Thyroid gland (tissue), 4 donors: ENCODE measurements at regions not wholly inside any gene's neighbourhood (a gene's known extent, or its start where the extent isn't known, plus 50 kb on each side); places are given as distances from the start of the nearest gene placed in this dataset.

Experiments
- DNase-seq, 2 donors: peaks; one replicate each; pipeline ENCODE4 v3.0.0-alpha.2; 2019
- H3K27ac ChIP-seq, 3 donors: fragments of 200-600 bp; sonication (generic); 1 replicate in 2 of 3; 2 replicates in 1 of 3; pipeline ENCODE4 v1.5.1; 2016 to 2019; ENCODE audit warnings: mild to moderate bottlenecking in 1 of 3, moderate library complexity in 1 of 3
- H3K27me3 ChIP-seq: fragments of 200-600 bp; sonication (generic); one replicate; pipeline ENCODE4 v1.5.1; 2019
- H3K36me3 ChIP-seq, 2 donors: fragments of 200-600 bp; sonication (generic); one replicate each; pipeline ENCODE4 v1.5.1; 2016 to 2019
- H3K4me1 ChIP-seq, 2 donors: fragments of 200-600 bp; sonication (generic); one replicate each; pipeline ENCODE4 v1.5.1; 2017 to 2019
- H3K4me3 ChIP-seq, 3 donors: fragments of 200-600 bp; sonication (generic); replicated peaks in 1 of 3; 1 replicate in 2 of 3; 2 replicates in 1 of 3; pipeline ENCODE4 v1.5.1; 2016; ENCODE audit warnings: mild to moderate bottlenecking in 1 of 3
- H3K9me3 ChIP-seq: fragments of 200-600 bp; sonication (generic); one replicate; pipeline ENCODE4 v1.5.1; 2017
- POLR2A ChIP-seq, 2 donors: fragments of 450-650 bp; IDR thresholded peaks; one replicate each; pipeline ENCODE4 v1.6.1; 2017; ENCODE audit warnings: antibody characterized with exemption in 2 of 2, mild to moderate bottlenecking in 2 of 2, moderate library complexity in 1 of 2
- WGBS, 2 donors: methylation state at CpG; one replicate each; pipeline ENCODE4 v1.1.5; 2017; 5-methylcytosine and 5-hydroxymethylcytosine counted together
- intact Hi-C: fragments of 100-400 bp; cut with DNase I; formaldehyde crosslinking; loops from one replicate; pipeline ENCODE4 v1.15.1; 2023
- TF ChIP-seq, protein P1 (sequence below), 6 experiments: fragments of 200-600 bp in 3 of 6; fragments of 450-650 bp in 3 of 6; sonication (generic) in 3 of 6; IDR thresholded peaks; one replicate each; pipeline ENCODE4 v1.5.1; 2016 to 2019; ENCODE audit warnings: antibody characterized with exemption in 6 of 6, mild to moderate bottlenecking in 2 of 6, inconsistent platforms in 1 of 6, moderate library complexity in 1 of 6

DNA sequence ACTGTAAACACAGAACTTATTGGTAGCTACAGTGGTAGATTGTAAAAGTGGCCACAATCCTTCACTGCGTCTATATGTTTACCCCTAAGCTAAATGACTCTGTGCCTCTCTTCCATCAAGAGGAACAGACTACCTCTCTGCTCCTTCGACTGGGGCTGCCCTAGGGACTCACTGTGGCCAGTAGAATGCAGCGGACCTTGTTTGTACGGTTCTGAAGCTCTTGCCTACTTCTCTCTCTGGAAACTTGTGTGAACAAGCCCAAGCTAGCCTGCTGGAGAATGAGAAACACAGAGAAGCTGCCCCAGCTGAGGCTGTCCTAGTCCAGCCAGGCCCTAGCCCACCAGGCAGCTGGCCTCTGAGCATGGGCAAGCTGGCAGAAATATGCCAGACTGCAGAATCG, 140.8 kb upstream of the SLC1A4 start:
- Histone ChIP-seq H3K27me3 (no peaks in the 10 kb centered on the region), H3K9me3 (no peaks in the 10 kb centered on the region), H3K36me3 (no peaks in the 10 kb centered on the region), H3K4me1 (no peaks in the 10 kb centered on the region), H3K27ac (no peak overlapping the region), H3K4me3 (no peak overlapping the region)
- DNase-seq, result no peak
- TF ChIP-seq, protein P1, sequence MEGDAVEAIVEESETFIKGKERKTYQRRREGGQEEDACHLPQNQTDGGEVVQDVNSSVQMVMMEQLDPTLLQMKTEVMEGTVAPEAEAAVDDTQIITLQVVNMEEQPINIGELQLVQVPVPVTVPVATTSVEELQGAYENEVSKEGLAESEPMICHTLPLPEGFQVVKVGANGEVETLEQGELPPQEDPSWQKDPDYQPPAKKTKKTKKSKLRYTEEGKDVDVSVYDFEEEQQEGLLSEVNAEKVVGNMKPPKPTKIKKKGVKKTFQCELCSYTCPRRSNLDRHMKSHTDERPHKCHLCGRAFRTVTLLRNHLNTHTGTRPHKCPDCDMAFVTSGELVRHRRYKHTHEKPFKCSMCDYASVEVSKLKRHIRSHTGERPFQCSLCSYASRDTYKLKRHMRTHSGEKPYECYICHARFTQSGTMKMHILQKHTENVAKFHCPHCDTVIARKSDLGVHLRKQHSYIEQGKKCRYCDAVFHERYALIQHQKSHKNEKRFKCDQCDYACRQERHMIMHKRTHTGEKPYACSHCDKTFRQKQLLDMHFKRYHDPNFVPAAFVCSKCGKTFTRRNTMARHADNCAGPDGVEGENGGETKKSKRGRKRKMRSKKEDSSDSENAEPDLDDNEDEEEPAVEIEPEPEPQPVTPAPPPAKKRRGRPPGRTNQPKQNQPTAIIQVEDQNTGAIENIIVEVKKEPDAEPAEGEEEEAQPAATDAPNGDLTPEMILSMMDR (IDR thresholded peaks at IDR 0.05), result no peak
- no peak for TF ChIP-seq POLR2A (IDR thresholded peaks at IDR 0.05)
- 83 to 92% methylated on average over 5 of the region's 5 CpGs for WGBS, 2 donors
- intact Hi-C loops, result no loop called here

DNA sequence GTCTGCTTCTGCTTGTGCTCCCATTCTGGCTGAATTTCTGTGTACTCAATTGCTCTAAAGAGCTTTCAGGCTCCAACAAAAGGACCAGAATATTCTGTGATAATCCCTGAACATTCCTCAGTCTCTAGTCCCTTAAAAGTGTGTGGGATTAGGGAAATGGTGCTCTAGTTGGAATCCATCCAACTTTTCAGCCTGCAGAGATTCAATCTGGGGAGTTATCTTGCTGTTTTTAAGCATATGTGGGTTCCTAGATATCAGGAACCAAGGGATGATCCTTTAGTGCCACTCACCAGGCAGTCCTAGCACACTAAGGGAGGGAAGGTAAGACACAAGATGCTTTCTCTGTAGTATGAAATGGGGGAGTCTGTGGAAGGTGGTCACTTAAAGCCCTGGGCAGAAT, 140.3 kb upstream of the SLC1A4 start:
- intact Hi-C loops, result no loop called here
- no peak overlapping the region for H3K27ac ChIP-seq
- no peak for DNase-seq
- no peaks in the 10 kb centered on the region for H3K36me3 ChIP-seq
- H3K9me3 ChIP-seq, result no peaks in the 10 kb centered on the region
- no peaks in the 10 kb centered on the region for H3K27me3 ChIP-seq
- TF ChIP-seq POLR2A (IDR thresholded peaks at IDR 0.05), result no peak
- TF ChIP-seq, protein P1 (IDR thresholded peaks at IDR 0.05), result no peak
- H3K4me3 ChIP-seq, result no peak overlapping the region
- no peaks in the 10 kb centered on the region for H3K4me1 ChIP-seq

DNA sequence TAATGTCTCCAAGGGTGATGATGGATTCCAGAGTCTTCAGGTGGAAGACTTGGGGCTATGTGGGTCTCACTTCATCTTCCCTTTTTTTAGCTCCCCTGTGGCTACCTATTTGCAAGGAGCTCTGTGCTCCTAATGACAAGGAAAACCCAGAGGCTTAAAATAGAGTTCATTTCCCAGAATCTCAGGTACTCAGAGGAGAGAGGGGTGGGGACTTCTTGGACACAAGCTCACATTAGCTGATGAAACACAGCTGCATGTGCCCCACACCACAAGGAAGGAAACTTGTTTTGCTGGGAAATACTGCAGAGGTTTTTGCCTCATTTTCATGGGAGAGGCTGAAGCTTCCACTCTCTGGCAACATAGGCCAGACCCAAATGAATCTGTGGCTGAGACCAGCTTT, 138.6 kb upstream of the SLC1A4 start:
- no peak overlapping the region for H3K27ac ChIP-seq
- H3K36me3 ChIP-seq, result no peaks in the 10 kb centered on the region
- H3K4me3 ChIP-seq, result no peak overlapping the region
- no peak for TF ChIP-seq POLR2A (IDR thresholded peaks at IDR 0.05)
- TF ChIP-seq, protein P1 (IDR thresholded peaks at IDR 0.05), result no peak
- H3K27me3 ChIP-seq, result no peaks in the 10 kb centered on the region
- no peaks in the 10 kb centered on the region for H3K9me3 ChIP-seq
- H3K4me1 ChIP-seq, result no peaks in the 10 kb centered on the region
- no peak for DNase-seq
- intact Hi-C loops, result no loop called here

DNA sequence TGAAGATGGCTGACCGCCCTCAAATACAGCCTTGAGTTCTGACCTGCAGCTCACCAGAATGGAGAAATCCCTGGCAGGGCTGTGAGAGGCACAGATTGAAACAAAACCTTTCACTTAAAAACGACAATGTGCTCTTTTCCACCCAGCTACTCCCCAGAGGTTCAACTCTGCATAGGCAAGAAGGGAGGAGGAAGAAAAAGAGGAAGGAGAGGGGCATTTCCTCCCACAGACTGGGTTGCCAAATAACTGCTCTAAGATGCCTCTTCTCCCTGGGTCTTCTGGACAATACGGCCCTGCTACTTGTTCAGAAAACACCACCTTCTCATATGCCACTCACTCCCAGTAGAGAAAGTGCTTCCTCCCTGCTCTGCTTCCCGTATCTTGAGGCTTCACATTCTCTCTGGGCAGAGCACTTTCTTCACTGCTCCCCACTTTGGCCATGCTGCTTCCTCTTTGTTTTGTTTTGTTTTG, 136.4 kb upstream of the SLC1A4 start:
- WGBS, 2 donors, result 58 to 66% methylated on average over 4 of the region's 4 CpGs
- H3K27ac ChIP-seq, result no peak overlapping the region
- H3K27me3 ChIP-seq, result no peaks in the 10 kb centered on the region
- intact Hi-C loops, result no loop called here
- H3K4me1 ChIP-seq, result peaks cover 4 to 5% of the 10 kb centered on the region in 2 donors
- no peak overlapping the region for H3K4me3 ChIP-seq
- TF ChIP-seq, protein P1 (IDR thresholded peaks at IDR 0.05), result no peak
- TF ChIP-seq POLR2A (IDR thresholded peaks at IDR 0.05), result no peak
- H3K36me3 ChIP-seq, result no peaks in the 10 kb centered on the region
- no peak for DNase-seq
- H3K9me3 ChIP-seq, result no peaks in the 10 kb centered on the region

DNA sequence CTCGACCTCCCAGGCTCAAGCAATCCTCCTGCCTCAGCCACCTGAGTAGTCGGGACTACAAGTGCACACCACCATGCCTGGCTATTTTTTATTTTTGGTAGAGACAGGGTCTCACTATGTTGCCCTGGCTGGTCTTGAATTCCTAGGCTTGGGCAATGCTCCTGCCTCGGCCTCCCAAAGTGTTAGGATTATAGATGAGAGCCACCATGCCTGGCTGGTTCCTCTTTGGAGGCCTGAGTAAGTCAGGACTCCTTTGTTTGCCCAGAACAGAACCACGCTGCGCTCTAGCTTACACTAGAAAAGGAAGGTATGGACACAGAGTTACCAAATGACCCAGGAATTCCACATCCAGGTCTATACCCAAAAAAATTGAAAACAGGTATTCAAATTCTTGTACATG, 135.9 kb upstream of the SLC1A4 start:
- Histone ChIP-seq H3K27ac (no peak overlapping the region), H3K27me3 (no peaks in the 10 kb centered on the region), H3K4me1 (peaks cover 9 to 10% of the 10 kb centered on the region in 2 donors), H3K36me3 (no peaks in the 10 kb centered on the region), H3K4me3 (no peak overlapping the region), H3K9me3 (no peaks in the 10 kb centered on the region)
- TF ChIP-seq, protein P1 (IDR thresholded peaks at IDR 0.05), result no peak
- no peak for TF ChIP-seq POLR2A (IDR thresholded peaks at IDR 0.05)
- intact Hi-C loops, result no loop called here
- DNase-seq, result no peak
- WGBS, 2 donors, result 91 to 92% methylated on average over 5 of the region's 5 CpGs
